Skeletal muscle tissue (tissue), 3 donors: ENCODE measurements at regions not wholly inside any gene's neighbourhood (a gene's known extent, or its start where the extent isn't known, plus 50 kb on each side); places are given as distances from the start of the nearest gene placed in this dataset.

ENCODE experiments used
- H3K27ac ChIP-seq: one replicate; pipeline ENCODE4 v1.7.0; 2013; ENCODE audit warnings: mild to moderate bottlenecking, low read depth, low read length, inconsistent platforms
- H3K27me3 ChIP-seq, 3 donors: one replicate each; pipeline ENCODE4 v1.7.0; 2013; ENCODE audit warnings: low read length in 3 of 3; ENCODE audit not compliant: control insufficient read depth in 3 of 3, insufficient read depth in 3 of 3
- H3K36me3 ChIP-seq, 3 donors: one replicate each; pipeline ENCODE4 v1.7.0; 2013; ENCODE audit warnings: low read length in 3 of 3; ENCODE audit not compliant: control insufficient read depth in 3 of 3, insufficient read depth in 3 of 3
- H3K4me1 ChIP-seq, 3 donors: one replicate each; pipeline ENCODE4 v1.7.0; 2013; ENCODE audit warnings: low read length in 3 of 3, mild to moderate bottlenecking in 3 of 3; ENCODE audit not compliant: control insufficient read depth in 3 of 3, insufficient read depth in 3 of 3
- H3K4me3 ChIP-seq, 3 donors: one replicate each; pipeline ENCODE4 v1.7.0; 2013; ENCODE audit warnings: low read length in 3 of 3
- H3K9ac ChIP-seq, 3 donors: one replicate each; pipeline ENCODE4 v1.7.0; 2013; ENCODE audit warnings: low read length in 3 of 3, mild to moderate bottlenecking in 3 of 3, moderate library complexity in 2 of 3, low read depth in 1 of 3
- H3K9me3 ChIP-seq, 3 donors: one replicate each; pipeline ENCODE4 v1.7.0; 2013; ENCODE audit warnings: low read length in 3 of 3; ENCODE audit not compliant: control insufficient read depth in 3 of 3
- donor health status: Osteomylitis.

DNA sequence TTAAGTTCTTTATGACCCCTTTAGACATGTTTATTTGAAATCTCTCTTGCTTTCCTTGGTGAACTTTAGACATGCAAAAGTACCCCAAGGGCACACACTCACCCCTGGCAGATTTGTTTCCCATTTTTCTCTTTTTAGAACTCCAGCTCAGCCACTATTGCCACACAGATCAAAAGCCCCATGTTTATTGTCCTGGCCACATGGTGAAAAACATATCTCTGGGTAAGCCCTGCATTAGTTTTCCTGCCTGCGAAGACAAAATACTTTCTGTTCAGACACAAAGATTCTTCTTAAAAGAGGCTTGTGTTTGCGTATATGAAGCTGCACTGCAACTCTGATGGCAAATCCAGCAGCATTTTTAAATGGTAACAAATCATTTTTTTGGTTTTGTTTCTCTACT lies 200.0 kb downstream of the POLR1F start:
- H3K27me3 ChIP-seq, result no peaks in the 10 kb centered on the region
- H3K9me3 ChIP-seq, result no peaks in the 10 kb centered on the region
- no peak overlapping the region for H3K4me3 ChIP-seq
- no peaks in the 10 kb centered on the region for H3K4me1 ChIP-seq
- H3K9ac ChIP-seq, result no peak overlapping the region
- H3K36me3 ChIP-seq, result no peaks in the 10 kb centered on the region
- H3K27ac ChIP-seq, result no peak overlapping the region

DNA sequence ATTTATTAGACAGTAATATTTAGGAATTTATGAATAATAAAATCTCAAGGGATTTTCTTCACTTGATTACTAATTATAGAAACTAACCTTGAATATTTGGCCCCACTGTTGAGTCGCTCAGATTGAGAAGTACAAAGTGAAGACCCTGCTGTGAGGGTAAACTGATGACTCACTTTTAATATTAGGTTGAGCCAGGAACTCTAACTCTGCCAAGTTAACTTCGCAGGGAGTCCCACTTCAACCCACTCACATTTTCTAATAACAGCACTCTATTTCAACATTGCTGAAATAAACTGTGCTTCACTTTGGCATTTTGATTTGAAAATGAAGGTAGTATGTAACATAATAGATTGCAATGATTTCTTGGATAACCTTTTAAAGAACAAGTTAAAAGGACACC lies 200.7 kb downstream of the POLR1F start:
- Histone ChIP-seq H3K4me1 (no peaks in the 10 kb centered on the region), H3K27ac (no peak overlapping the region), H3K36me3 (no peaks in the 10 kb centered on the region), H3K4me3 (no peak overlapping the region), H3K9ac (no peak overlapping the region), H3K27me3 (no peaks in the 10 kb centered on the region), H3K9me3 (no peaks in the 10 kb centered on the region)

DNA sequence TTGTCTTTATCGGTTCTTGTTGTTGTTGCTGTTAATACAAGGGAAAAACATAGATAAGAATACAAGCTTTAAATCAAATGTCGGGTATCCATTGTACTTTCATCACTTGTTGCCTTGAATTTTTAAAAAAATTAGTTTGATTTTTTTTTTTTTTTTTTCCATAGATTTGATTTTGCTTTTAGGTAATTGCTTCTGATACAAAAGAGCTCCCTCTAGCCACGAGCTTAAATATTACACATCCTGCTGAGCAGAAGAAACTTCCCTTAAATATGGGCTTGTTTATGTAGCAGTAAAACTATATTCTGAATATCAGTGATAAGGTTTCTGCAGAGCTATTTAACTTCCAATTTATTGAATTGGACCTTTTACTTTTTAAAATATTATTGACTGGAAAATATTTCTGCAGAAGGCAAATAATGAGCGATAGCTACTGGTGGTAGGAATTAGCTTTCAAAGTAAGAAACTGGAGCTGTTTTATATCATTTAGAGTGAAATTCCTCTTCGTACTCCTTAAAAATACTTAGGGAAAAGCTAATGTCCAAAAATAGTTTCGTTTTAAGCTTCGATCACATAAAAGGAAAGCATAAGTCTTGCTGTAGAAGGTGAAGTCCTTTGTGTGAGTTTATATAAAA lies 216.9 kb downstream of the POLR1F start:
- Histone ChIP-seq H3K27me3 (no peaks in the 10 kb centered on the region), H3K36me3 (no peaks in the 10 kb centered on the region), H3K4me3 (no peak overlapping the region), H3K27ac (no peak overlapping the region), H3K4me1 (no peaks in the 10 kb centered on the region), H3K9ac (no peak overlapping the region), H3K9me3 (peaks cover 0 to 4% (median 0%) of the 10 kb centered on the region in 3 donors)

DNA sequence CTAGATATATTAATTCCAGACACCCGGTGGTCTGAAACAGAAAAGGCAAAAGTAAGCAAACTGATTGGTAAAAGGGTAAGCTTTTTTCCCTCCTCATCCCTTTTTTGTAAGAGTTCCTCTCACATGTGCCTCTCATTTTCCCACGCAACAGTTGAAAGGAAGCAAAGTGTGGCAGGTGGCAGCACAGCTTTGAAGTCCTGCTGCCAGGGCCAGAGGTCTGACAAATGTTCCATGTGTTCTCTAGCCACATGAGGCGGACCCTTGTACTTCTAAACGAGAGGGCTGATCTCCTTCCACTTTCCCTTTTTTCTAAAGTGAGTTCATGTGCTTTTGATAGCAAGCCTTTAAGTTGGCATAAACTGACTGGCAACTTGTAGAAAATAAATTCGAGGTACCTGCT lies 217.5 kb downstream of the POLR1F start:
- Histone ChIP-seq H3K27me3 (no peaks in the 10 kb centered on the region), H3K36me3 (no peaks in the 10 kb centered on the region), H3K9me3 (peaks cover 0 to 6% (median 0%) of the 10 kb centered on the region in 3 donors), H3K4me3 (no peak overlapping the region), H3K9ac (no peak overlapping the region), H3K27ac (no peak overlapping the region), H3K4me1 (no peaks in the 10 kb centered on the region)

DNA sequence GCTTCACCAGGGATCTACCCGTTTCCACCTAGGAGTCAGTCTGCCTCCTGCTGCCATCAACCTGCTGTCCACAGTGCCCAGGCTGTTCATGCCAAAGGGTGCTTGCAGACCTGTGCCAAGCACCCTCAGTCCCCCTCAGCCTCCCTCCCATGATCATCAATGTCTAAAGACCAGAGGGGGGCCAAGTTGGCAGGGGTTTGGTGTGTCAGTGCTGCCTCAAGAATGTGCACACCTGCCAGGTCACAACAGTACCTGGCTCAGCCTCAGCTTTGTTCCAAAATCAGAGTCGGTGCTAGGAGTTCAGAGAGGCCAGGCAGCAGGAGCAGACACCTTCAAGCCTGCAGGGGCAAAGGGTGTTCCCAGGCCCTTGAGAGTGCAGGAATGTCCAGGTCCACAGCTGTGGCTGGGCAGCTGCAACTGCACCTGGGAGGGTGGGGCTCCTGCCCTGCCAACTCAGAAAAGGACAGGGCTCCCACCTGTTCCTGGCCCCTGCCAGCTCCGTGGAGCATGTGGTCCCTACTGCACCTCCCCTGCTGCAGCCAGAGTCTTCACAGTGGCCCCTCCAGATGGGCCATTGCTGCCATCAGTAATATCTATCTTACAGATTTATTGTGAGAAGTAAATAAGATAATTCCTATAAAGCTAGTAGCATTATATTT lies 219.5 kb downstream of the POLR1F start:
- H3K27ac ChIP-seq, result no peak overlapping the region
- H3K4me3 ChIP-seq, result no peak overlapping the region
- no peaks in the 10 kb centered on the region for H3K36me3 ChIP-seq
- no peaks in the 10 kb centered on the region for H3K27me3 ChIP-seq
- no peak overlapping the region for H3K9ac ChIP-seq
- no peaks in the 10 kb centered on the region for H3K4me1 ChIP-seq
- H3K9me3 ChIP-seq, result peaks cover 0 to 5% (median 0%) of the 10 kb centered on the region in 3 donors

DNA sequence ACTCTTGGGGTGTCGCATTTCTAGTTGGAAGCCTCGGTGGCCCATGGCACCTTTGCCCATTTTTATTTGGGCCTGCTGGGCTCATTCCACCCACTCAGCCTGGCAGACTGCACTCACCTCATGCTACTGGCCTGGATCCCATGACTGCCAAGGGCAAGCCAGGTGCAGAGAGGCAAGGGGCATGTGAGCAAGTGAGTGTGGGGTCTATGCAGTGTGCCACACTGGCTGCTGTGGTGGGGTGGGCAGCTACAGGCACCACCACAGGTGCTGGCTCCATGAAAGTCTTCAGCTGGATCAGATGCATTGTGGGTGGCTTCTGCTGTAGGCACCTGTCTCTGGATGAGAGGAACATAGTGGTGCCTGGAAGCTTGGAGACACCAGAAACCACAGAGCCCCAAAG lies 220.8 kb downstream of the POLR1F start:
- Histone ChIP-seq H3K4me3 (no peak overlapping the region), H3K9me3 (peaks cover 0 to 4% (median 0%) of the 10 kb centered on the region in 3 donors), H3K27ac (no peak overlapping the region), H3K9ac (no peak overlapping the region), H3K4me1 (no peaks in the 10 kb centered on the region), H3K36me3 (no peaks in the 10 kb centered on the region), H3K27me3 (no peaks in the 10 kb centered on the region)

DNA sequence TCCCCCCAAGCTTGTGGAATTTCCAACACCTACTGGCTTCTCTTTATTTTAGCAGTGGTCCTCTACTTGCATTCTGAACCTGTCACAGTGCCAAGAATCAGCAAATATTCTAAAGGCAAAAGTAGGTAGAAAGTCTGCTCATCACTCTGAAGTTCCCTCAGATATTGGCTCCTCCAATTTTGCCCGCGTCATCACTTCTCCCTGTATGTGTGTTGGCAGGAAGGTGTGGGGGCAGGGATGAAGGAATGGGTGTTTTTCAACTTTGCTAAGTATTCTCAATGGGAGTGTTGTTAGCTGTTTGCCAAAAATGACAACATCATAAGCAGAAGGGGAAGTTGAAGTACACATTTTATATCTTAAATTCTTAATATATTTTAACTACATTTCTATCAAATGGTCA lies 226.2 kb downstream of the POLR1F start:
- no peaks in the 10 kb centered on the region for H3K36me3 ChIP-seq
- no peaks in the 10 kb centered on the region for H3K27me3 ChIP-seq
- peaks cover 0 to 4% (median 2%) of the 10 kb centered on the region in 3 donors for H3K9me3 ChIP-seq
- H3K4me1 ChIP-seq, result no peaks in the 10 kb centered on the region
- H3K9ac ChIP-seq, result no peak overlapping the region
- H3K4me3 ChIP-seq, result no peak overlapping the region
- no peak overlapping the region for H3K27ac ChIP-seq

DNA sequence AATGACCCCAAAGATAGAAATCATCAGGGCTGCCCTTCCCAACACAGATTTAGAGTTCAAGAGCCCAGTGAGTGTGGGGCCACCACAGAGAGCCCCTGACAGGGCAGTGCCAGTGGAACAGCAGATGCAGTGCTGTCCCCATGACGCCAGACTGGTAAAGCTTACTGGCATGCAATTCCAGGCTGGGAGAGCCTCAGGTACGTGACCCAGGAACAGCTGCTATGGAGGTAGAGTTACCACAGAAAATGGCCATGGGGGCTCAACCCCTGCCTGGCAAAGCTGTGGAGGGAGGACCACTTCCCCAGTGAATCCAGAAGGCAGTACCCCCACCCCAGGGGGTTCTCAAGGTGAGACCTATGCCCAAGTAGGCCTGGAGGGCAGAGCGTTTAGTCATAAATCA lies 228.5 kb downstream of the POLR1F start:
- no peak overlapping the region for H3K27ac ChIP-seq
- H3K4me1 ChIP-seq, result no peaks in the 10 kb centered on the region
- H3K4me3 ChIP-seq, result no peak overlapping the region
- no peak overlapping the region for H3K9ac ChIP-seq
- H3K27me3 ChIP-seq, result no peaks in the 10 kb centered on the region
- H3K36me3 ChIP-seq, result no peaks in the 10 kb centered on the region
- H3K9me3 ChIP-seq, result peaks cover 0 to 2% (median 0%) of the 10 kb centered on the region in 3 donors

DNA sequence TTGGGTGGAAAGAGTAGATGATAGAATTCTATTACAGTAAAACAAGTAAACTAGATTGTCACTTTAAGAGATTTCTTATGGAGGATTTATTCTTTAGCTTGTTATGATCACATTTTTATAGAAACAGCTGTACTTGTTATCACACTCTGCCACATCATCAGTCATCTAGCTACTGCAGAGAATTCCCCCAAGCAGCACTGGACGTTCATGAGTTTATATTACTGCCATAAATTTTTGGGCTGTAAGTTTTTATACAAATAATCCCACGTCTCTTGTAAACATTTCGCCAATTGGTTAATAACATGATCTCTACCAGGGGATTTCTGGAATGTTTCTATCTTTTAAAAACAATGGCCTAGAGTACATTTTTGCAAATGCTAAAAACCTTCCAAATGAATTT lies 238.8 kb downstream of the POLR1F start:
- Histone ChIP-seq H3K27ac (no peak overlapping the region), H3K9me3 (no peaks in the 10 kb centered on the region), H3K9ac (no peak overlapping the region), H3K36me3 (no peaks in the 10 kb centered on the region), H3K4me3 (no peak overlapping the region), H3K4me1 (no peaks in the 10 kb centered on the region), H3K27me3 (no peaks in the 10 kb centered on the region)

DNA sequence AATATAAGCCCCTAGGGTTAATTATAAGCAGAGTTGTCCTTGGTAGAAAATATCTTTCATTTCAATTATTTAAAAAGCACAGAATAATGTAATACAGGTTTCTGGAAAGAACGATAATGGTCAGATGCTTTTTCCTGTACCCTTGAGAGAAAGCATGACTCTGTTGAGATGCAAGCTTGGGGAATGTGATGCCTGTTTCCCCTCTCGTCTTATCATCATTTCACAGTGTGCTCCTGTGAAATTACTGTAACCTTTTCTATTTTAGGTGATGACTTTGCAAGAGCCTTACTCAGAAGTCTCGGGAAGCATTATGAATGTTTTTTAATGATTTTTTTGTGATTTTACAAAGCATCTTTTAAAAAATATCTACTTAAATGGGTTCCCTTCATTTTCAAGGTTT lies 243.0 kb downstream of the POLR1F start:
- H3K4me3 ChIP-seq, result no peak overlapping the region
- H3K27me3 ChIP-seq, result no peaks in the 10 kb centered on the region
- H3K4me1 ChIP-seq, result no peaks in the 10 kb centered on the region
- no peaks in the 10 kb centered on the region for H3K9me3 ChIP-seq
- H3K9ac ChIP-seq, result no peak overlapping the region
- no peaks in the 10 kb centered on the region for H3K36me3 ChIP-seq
- no peak overlapping the region for H3K27ac ChIP-seq
